ENCODE measurements at regions not wholly inside any gene's neighbourhood (a gene's known extent, or its start where the extent isn't known, plus 50 kb on each side); places are given as distances from the start of the nearest gene placed in this dataset.

- TF ChIP-seq CTCF (IDR thresholded peaks at IDR 0.05) (no peak), POLR2A (IDR thresholded peaks at IDR 0.05) (no peak)
These were observed 382.6 kb upstream of the JAG1 start for GRCh38 chr20:11056414-11056813.

All from Peyer's patch (tissue), 4 donors.